Heart left ventricle (tissue), 13 donors: ENCODE measurements at regions not wholly inside any gene's neighbourhood (a gene's known extent, or its start where the extent isn't known, plus 50 kb on each side); places are given as distances from the start of the nearest gene placed in this dataset.

Source experiments
- POLR2A ChIP-seq, 2 donors: fragments of 450-650 bp; IDR thresholded peaks; one replicate each; pipeline ENCODE4 v1.6.1; 2017; ENCODE audit warnings: antibody characterized with exemption in 2 of 2, mild to moderate bottlenecking in 2 of 2, moderate library complexity in 2 of 2
- TF ChIP-seq, protein P1 (sequence below), 12 donors: fragments of 200-600 bp; sonication (generic) in 4 of 12; IDR thresholded peaks; one replicate each; pipeline versions ENCODE4 v1.5.0 to v1.8.0; 2018 to 2022; ENCODE audit warnings: antibody characterized with exemption in 12 of 12, mild to moderate bottlenecking in 5 of 12
- donor health status: ischemic (EF 13 %, LVEDD 7.1; RV severe dilation, severe dysfunction).
- donor health status: DM: no; HTN: yes; CAD: no.
- donor health status: DM: no; HTN: no; CAD: no.
- donor health status: ischemic (EF 25% LVEDD 6.9; RV normal size, moderate dysfunction).
- donor health status: ischemic (EF 25% LVEDD 5.7; RV mildly dilated, moderate dysfunction).
- donor health status: ischemic (EF 35%, LVEDD 5.7; RV mildly dilated, moderate dysfunction).
- donor health status: nonischemic (EF 11% LVEDD 7.7; RV severe dilation, severe dysfunction).
- donor health status: DM: yes; HTN: yes; CAD: no.
- donor health status: PGD.
- donor health status: ischemic (EF 29% LVEDD 5.4; RV normal size, mild dysfunction).
- donor health status: nonischemic (EF 23%, LVEDD 6.1; RV moderate dilation, normal function).

DNA sequence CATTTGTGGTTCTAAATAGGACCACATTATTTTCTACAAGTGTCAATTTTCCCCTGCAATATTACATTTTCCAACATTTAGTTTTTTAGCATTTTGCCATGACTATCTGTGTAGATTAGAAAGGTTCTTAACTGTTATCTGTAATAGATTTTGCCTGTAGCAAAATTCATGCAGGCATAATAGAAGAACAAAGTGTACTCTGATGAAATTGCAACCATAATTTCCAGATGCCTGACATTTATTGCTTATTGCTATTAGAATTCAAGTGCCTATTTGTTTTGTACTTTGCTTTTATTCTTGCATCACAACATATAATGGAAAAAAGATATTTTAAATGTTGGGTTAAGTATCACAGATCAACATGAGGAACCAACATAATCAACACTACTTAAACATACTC is 337.7 kb downstream of the TOX3 start:
- no peak for TF ChIP-seq POLR2A (IDR thresholded peaks at IDR 0.05)
- TF ChIP-seq, protein P1, sequence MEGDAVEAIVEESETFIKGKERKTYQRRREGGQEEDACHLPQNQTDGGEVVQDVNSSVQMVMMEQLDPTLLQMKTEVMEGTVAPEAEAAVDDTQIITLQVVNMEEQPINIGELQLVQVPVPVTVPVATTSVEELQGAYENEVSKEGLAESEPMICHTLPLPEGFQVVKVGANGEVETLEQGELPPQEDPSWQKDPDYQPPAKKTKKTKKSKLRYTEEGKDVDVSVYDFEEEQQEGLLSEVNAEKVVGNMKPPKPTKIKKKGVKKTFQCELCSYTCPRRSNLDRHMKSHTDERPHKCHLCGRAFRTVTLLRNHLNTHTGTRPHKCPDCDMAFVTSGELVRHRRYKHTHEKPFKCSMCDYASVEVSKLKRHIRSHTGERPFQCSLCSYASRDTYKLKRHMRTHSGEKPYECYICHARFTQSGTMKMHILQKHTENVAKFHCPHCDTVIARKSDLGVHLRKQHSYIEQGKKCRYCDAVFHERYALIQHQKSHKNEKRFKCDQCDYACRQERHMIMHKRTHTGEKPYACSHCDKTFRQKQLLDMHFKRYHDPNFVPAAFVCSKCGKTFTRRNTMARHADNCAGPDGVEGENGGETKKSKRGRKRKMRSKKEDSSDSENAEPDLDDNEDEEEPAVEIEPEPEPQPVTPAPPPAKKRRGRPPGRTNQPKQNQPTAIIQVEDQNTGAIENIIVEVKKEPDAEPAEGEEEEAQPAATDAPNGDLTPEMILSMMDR (IDR thresholded peaks at IDR 0.05) = no peak
